IPS-18a (cell line): ENCODE measurements at regions not wholly inside any gene's neighbourhood (a gene's known extent, or its start where the extent isn't known, plus 50 kb on each side); places are given as distances from the start of the nearest gene placed in this dataset.

Experiments
- H3K27ac ChIP-seq: one replicate; pipeline ENCODE4 v1.5.1; 2013; ENCODE audit warnings: low read length
- H3K27me3 ChIP-seq: one replicate; pipeline ENCODE4 v1.6.1; 2013; ENCODE audit warnings: mild to moderate bottlenecking, low read length; ENCODE audit not compliant: control insufficient read depth, insufficient read depth
- H3K36me3 ChIP-seq: one replicate; pipeline ENCODE4 v1.6.1; 2013; ENCODE audit warnings: low read depth, low read length; ENCODE audit not compliant: control insufficient read depth
- H3K4me1 ChIP-seq: one replicate; pipeline ENCODE4 v1.6.1; 2013; ENCODE audit warnings: low read depth, low read length; ENCODE audit not compliant: control insufficient read depth
- H3K4me3 ChIP-seq: one replicate; pipeline ENCODE4 v1.5.1; 2013; ENCODE audit warnings: low read length
- H3K9ac ChIP-seq: one replicate; pipeline ENCODE4 v1.6.1; 2013; ENCODE audit warnings: mild to moderate bottlenecking, low read length, moderate library complexity
- H3K9me3 ChIP-seq: one replicate; pipeline ENCODE4 v1.6.1; 2013; ENCODE audit warnings: low read depth, low read length; ENCODE audit not compliant: control insufficient read depth

DNA sequence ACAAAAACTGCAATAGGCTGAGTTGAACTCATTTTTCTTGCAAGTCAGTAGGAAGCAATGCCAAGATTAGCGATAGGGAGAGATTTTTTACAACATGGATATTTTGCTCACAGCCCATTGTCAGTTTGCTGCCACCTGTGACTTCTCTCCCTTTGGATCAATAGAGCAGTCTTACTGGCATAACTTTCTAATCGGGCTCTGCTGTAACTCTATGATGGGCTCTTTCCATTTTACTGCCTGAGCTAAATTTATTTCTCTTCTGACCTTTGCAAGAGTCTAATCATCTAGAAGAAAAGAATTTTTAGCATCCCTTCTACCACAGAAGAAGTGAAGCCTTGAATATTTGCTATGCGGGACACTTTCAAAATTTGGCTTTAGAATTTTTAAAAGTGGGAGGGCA lies 53.6 kb upstream of the SGCD start:
- Histone ChIP-seq H3K36me3 (no peaks in the 10 kb centered on the region), H3K4me3 (no peak overlapping the region), H3K27ac (no peak overlapping the region), H3K27me3 (no peaks in the 10 kb centered on the region), H3K4me1 (no peaks in the 10 kb centered on the region), H3K9ac (no peak overlapping the region), H3K9me3 (peaks cover 4% of the 10 kb centered on the region)

DNA sequence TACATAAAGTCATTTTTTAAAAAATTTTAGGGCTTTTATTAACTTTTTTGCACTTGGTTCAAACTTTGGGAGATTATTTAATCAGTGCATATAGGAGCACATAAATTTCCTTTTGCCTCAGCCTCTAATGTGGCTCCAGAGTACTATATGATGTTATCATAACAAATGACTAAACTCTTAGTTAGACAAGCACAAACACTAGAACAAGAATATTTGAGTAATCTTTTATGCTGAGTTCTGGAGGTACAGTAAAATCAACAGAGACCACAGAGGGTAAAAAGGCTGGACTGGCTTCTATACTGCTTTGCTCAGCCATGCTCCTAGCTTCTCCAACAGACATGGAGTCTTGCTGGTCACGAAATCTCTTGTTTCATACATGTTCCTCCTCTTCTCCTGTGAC lies 52.5 kb upstream of the SGCD start:
- Histone ChIP-seq H3K4me1 (no peaks in the 10 kb centered on the region), H3K27me3 (no peaks in the 10 kb centered on the region), H3K4me3 (no peak overlapping the region), H3K9me3 (peaks cover 4% of the 10 kb centered on the region), H3K27ac (no peak overlapping the region), H3K36me3 (no peaks in the 10 kb centered on the region), H3K9ac (no peak overlapping the region)
